GM12864 (cell line): ENCODE measurements at regions not wholly inside any gene's neighbourhood (a gene's known extent, or its start where the extent isn't known, plus 50 kb on each side); places are given as distances from the start of the nearest gene placed in this dataset.

Experiments used
- DNase-seq: peaks from one replicate; pipeline ENCODE4 v3.0.0-alpha.2; 2011; ENCODE audit warnings: low read depth
- H3K4me3 ChIP-seq: 2 replicates; pipeline ENCODE4 v1.5.1; 2011; ENCODE audit warnings: mild to moderate bottlenecking, low read depth, low read length, control low read depth
- CTCF ChIP-seq: IDR thresholded peaks from 2 replicates; pipeline ENCODE4 v1.5.1; 2011; ENCODE audit warnings: low read depth, mild to moderate bottlenecking, moderate library complexity, low read length, control low read depth, inconsistent platforms; ENCODE audit errors: missing control alignments

GRCh38 chr18:7413906-7414305 is 153.2 kb upstream of the PTPRM start:
- no peak overlapping the region for H3K4me3 ChIP-seq
- TF ChIP-seq CTCF, result no peak
- no peak for DNase-seq

GRCh38 chr18:7414459-7414858 is 152.7 kb upstream of the PTPRM start:
- no peak overlapping the region for H3K4me3 ChIP-seq
- DNase-seq, result no peak
- no peak for TF ChIP-seq CTCF

GRCh38 chr18:7415081-7415894 is 151.8 kb upstream of the PTPRM start:
- no peak for DNase-seq
- no peak overlapping the region for H3K4me3 ChIP-seq
- no peak for TF ChIP-seq CTCF

- TF ChIP-seq CTCF, result no peak
- DNase-seq, result no peak
- no peak overlapping the region for H3K4me3 ChIP-seq
These were observed 149.4 kb upstream of the PTPRM start for GRCh38 chr18:7417727-7418126.

GRCh38 chr18:7429831-7430230 is 137.3 kb upstream of the PTPRM start:
- no peak for TF ChIP-seq CTCF
- no peak for DNase-seq
- H3K4me3 ChIP-seq, result no peak overlapping the region

GRCh38 chr18:7436166-7436565 is 130.9 kb upstream of the PTPRM start:
- no peak overlapping the region for H3K4me3 ChIP-seq
- TF ChIP-seq CTCF, result no peak
- DNase-seq, result no peak

- no peak overlapping the region for H3K4me3 ChIP-seq
- TF ChIP-seq CTCF, result no peak
- DNase-seq, result no peak
These were observed 129.2 kb upstream of the PTPRM start for GRCh38 chr18:7437870-7438269.
